Right ventricle myocardium inferior (tissue), 1 donor: ENCODE measurements at regions not wholly inside any gene's neighbourhood (a gene's known extent, or its start where the extent isn't known, plus 50 kb on each side); places are given as distances from the start of the nearest gene placed in this dataset.
"Not testable (repeated sequence)": the region's sequence is repeated elsewhere in the genome, so short reads cannot be mapped to it uniquely, and the experiment has no call there.

Experiments used
- ATAC-seq: fragments of 200-7000 bp; cut with Tn5 transposase; one replicate; pipeline ENCODE4 v1.9.1; 2020; ENCODE audit warnings: mild to moderate bottlenecking, moderate library complexity
- DNase-seq: peaks from one replicate; pipeline ENCODE4 v3.0.0; 2021; ENCODE audit errors: missing footprints
- intact Hi-C: fragments of 100-400 bp; cut with DNase I; formaldehyde crosslinking; loops from one replicate; pipeline ENCODE4 v1.11.0; 2022
- donor health status: DM: no; HTN: yes; CAD: no; lungs with severe emphysema.

GRCh38 chr12:124679533-124680371 is 112.3 kb upstream of the NCOR2 start:
- DNase-seq, result peak; percentile 81
- intact Hi-C loops, result loop anchor here (5.0 kb wide), 3 partner anchors 88 to 172 kb away; partner anchors contain the start of gene NCOR2

DNA sequence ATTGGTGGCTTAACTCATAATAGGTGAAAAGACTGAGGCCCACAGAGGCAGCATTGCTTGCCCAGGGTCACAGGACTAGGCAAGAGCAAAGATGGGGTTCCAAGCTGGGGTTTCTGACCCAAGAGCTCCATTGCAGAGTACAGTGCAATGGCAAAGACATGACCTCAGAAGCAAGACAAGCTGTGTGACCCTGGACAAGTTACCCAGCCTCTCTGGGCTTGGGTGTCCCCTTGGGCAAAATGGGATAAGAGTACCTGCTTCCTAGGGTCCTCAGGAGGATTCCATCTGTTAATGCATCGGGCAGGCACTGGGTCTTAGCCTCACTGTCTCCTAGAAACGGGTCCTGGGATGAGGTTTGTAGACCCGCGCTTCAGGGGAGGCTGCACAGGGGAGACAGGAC is 111.6 kb upstream of the NCOR2 start:
- ATAC-seq, result no peak
- DNase-seq, result no peak
- intact Hi-C loops, result no loop called here

More at GRCh38 chr12:124679533-124680371, 112.3 kb upstream of the NCOR2 start:
- ATAC-seq, result peak; percentile 34

DNA sequence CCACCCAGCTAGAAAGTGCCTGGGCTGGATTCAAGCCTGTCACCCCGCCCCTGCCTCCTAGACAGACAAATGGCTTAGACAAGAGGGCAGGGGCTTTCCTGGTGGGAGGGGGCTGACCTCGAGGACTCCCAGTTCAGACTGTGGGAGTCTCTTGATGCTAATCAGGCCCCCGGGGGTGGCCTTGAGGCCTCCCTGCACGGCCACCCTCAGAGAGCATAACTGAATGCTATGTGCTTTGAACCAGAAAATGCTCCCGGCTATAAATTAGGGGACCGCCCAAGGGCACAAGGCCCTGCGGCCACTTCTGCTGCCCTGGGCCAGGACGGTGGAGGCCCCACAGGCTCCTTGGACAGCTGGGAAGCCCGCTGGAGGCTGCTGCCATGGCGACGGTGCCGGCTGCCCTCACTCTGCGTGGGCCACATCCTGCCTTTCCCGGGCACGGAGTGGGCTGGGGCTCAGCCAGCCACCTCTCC is 111.0 kb upstream of the NCOR2 start:
- intact Hi-C loops, result no loop called here
- DNase-seq (peak; percentile 46), ATAC-seq (no peak)

DNA sequence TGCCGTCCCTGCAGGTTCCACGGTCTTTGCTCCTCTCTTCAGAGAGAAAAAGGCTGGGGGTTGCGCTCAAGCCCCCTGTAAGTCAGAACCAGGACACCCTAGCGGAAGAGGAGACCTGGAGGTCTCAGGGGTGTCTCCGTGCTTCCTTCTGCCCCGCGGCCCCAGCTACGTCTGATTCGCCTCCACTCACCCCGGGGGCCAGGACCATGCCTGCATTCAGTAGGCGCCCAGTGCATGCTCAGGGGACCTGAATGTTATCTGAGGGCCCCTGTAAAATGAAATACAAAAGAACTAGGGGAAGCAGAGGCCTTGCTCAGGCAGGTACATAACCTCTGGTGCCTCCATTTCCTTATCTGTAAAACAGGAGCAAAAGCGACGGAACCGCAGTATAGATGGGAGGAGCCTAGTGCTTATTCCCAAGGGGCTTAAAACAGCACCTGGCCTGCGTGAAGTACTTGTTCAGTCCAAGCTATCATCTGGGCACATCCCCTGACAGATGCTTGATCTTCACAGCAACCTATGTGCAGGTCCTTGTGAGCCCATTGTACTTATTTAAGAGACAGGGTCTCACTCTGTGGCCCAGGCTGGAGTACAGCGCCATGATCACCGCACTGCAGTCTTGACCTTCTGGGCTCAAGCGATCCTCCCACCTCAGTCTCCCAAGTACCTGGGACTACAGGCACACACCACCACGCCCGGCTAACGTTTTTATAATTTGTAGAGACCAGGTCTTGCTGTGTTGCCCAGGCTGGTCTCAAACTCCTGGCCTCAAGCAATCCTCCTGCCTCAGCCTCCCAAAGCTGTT is 110.3 kb upstream of the NCOR2 start:
- intact Hi-C loops, result no loop called here
- DNase-seq (no peak), ATAC-seq (no peak)

GRCh38 chr12:124676714-124677462 is 109.5 kb upstream of the NCOR2 start:
- no peak for DNase-seq
- intact Hi-C loops, result no loop called here

GRCh38 chr12:124675881-124676713 is 108.7 kb upstream of the NCOR2 start:
- intact Hi-C loops, result no loop called here
- no peak for DNase-seq

More at GRCh38 chr12:124676714-124677462, 109.5 kb upstream of the NCOR2 start:
- no peak for ATAC-seq

DNA sequence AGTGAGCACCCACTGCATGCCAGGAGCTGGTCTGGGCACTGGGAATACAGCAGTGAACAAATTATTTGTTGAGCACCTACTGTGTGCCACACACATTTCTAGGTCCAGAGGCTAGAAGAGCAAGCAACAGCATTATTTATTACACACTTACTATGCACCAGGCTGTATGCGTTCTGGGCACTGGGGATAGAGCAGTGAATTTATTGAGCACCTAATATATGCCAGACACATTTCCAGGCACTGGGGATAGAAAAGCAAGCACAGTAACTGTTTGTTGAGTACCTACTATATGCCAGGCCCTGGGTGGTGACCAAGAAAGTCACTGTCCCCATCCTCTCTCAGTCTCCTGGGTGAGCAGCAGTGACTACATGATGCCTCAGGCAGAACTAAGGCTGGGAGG is 107.5 kb upstream of the NCOR2 start:
- ATAC-seq (no peak), DNase-seq (no peak)
- intact Hi-C loops, result no loop called here

More at GRCh38 chr12:124675881-124676713, 108.7 kb upstream of the NCOR2 start:
- ATAC-seq, result peak; percentile 35

DNA sequence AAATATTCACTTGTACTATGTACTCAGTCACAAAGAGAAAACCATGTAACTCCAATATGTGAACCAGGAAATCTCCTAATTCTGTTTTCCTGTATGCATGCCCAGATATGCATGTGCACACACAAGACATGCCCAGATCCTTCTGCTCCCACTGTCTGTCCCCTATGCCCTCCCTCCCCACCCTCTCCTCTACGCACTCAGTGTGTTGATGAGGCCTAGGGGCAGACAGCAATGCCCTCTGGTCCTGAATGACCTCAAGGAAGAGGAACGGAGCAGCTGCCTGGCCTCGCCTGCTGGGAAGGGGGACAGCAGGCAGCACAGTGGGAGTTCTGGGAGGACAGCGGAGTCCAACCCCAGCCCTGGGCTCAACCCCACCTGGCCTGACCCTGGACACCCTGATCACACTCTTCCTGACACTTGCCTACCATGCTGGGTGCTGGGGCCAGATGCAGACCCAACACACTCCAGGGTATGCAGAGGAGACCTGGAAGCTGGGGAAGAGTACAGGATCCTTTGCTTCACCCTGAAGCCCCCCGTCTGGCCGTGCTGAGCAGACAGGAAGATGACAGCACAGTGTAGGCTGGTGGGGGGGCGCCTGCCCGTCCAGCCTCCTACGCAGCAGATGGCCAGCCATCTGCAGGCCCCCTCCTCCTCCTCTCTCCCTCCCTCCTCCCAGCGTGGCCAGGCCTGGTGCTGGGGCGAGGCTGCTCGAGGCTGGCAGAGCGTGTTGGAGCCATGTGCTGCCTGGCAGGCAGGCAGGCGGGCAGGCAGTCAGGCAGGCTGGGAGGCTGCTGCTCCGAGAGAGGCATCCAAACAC is 106.6 kb upstream of the NCOR2 start:
- intact Hi-C loops, result no loop called here
- no peak for DNase-seq
- no peak for ATAC-seq

GRCh38 chr12:124669271-124669721 is 101.9 kb upstream of the NCOR2 start:
- intact Hi-C loops, ATAC-seq, DNase-seq: not testable (repeated sequence)

- DNase-seq (no peak), ATAC-seq (no peak)
- intact Hi-C loops, result no loop called here
These were observed 101.2 kb upstream of the NCOR2 start for GRCh38 chr12:124668602-124669001.

DNA sequence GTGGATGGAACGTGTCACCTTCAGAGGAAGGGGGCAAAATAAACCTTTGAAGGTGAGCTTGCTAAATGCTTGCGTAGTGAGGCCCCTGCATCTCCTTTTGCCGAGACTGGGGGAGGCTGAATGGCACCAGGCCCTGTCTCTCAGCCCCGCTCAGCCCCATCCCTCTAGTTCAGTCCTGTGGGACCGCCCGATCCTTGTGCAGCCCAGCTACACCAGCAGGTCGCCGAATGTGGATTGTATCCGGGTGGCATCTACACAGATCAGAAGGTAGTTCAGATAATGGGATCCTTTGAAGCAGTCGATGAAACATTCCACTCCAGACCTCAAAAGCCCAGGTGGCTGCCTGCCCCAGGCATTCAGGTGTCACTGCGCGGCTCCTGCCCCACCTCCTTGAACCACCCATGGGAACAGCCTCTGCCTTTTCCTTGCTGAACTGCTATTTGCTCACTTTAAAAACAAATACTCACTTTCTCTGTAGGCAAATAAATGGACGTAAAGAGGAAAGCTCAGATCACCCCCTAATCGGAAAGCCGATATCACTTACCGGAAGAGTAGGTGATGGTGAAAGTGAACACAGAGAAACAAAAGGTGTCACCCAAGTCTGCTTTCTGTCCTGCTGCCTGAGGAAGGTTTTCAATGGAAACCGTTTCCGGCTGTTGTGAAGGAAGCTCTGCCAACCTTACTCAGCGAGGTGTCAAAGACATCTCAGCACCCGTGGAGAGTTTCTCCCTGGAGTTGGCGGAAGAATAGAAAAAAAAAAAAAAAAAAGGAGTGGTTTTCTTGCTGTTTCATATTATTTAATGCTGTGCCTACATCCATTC is 100.3 kb upstream of the NCOR2 start:
- no peak for ATAC-seq
- intact Hi-C loops, result no loop called here

GRCh38 chr12:124666722-124667259 is 99.4 kb upstream of the NCOR2 start:
- intact Hi-C loops, result no loop called here
- ATAC-seq, result no peak
- peak; percentile 58 for DNase-seq

More for the DNA sequence above, 100.3 kb upstream of the NCOR2 start:
- no peak for DNase-seq

GRCh38 chr12:124665511-124665910 is 98.1 kb upstream of the NCOR2 start:
- ATAC-seq, result no peak
- DNase-seq, result no peak
- intact Hi-C loops, result no loop called here

DNA sequence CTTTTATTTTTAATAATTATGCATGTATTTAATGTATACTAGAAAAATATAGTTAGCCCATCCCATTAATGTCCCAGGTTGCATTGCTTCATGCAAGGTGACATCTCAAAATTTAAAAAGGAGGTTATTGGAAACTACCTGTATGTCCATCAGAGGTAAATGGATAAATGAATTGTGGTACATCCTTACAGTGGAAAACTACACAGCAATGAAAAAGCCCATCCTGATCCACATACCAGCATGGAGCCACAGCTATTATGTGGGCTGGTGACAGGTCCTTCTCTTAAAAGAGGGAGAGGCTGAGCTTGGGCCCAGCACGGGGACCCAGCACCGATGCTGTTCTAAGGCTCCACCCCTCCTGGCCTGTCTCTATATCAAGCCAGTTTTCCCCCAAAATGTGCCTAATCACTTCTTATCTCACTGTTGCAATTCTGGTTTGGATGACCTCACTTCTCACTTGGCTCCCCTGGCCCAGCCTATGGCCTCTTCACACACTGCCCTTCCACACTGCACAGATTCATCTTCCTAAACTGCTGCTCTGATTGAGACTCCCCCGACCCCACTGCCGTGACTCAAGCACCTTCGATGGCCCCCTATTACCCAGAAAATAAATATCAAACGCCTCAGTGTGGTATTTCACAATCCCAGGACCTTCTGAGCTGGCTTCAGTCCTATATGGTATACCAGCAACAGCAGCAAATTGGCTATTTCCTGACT is 97.1 kb upstream of the NCOR2 start:
- DNase-seq, result no peak
- intact Hi-C loops, result no loop called here

GRCh38 chr12:124663771-124664366 is 96.5 kb upstream of the NCOR2 start:
- DNase-seq, result no peak
- ATAC-seq, result no peak
- intact Hi-C loops, result no loop called here

More for the DNA sequence above, 97.1 kb upstream of the NCOR2 start:
- peak; percentile 48 for ATAC-seq
